ENCODE measurements at regions not wholly inside any gene's neighbourhood (a gene's known extent, or its start where the extent isn't known, plus 50 kb on each side); places are given as distances from the start of the nearest gene placed in this dataset.

DNA sequence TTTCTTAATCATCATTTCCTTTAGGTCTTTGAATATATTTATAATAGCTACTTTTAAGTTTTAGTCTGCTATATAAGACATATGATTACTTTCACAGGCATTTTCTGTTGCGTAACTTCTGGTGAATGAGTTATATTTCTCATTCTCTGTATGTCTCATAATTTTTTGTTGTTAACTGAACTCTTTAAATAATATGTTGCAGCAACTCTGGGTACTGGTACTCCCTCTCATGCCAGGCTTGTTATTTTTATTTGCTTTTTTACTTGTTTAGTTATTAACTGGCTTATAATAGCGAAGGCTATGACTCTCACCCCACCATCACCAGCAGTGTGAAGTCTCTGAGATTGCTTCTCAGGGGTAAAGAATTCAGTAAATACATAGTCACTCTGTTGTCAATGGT lies 524.2 kb upstream of the CHORDC1 start:
- Histone ChIP-seq H3K27ac (no peak overlapping the region), H3K4me3 (no peak overlapping the region), H3K27me3 (no peaks in the 10 kb centered on the region), H3K9me3 (no peaks in the 10 kb centered on the region), H3K4me1 (no peaks in the 10 kb centered on the region), H3K36me3 (no peaks in the 10 kb centered on the region)
- TF ChIP-seq, protein P1, sequence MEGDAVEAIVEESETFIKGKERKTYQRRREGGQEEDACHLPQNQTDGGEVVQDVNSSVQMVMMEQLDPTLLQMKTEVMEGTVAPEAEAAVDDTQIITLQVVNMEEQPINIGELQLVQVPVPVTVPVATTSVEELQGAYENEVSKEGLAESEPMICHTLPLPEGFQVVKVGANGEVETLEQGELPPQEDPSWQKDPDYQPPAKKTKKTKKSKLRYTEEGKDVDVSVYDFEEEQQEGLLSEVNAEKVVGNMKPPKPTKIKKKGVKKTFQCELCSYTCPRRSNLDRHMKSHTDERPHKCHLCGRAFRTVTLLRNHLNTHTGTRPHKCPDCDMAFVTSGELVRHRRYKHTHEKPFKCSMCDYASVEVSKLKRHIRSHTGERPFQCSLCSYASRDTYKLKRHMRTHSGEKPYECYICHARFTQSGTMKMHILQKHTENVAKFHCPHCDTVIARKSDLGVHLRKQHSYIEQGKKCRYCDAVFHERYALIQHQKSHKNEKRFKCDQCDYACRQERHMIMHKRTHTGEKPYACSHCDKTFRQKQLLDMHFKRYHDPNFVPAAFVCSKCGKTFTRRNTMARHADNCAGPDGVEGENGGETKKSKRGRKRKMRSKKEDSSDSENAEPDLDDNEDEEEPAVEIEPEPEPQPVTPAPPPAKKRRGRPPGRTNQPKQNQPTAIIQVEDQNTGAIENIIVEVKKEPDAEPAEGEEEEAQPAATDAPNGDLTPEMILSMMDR (IDR thresholded peaks at IDR 0.05): no peak
- no peak for DNase-seq (ENCODE audit: low spot score)

DNA sequence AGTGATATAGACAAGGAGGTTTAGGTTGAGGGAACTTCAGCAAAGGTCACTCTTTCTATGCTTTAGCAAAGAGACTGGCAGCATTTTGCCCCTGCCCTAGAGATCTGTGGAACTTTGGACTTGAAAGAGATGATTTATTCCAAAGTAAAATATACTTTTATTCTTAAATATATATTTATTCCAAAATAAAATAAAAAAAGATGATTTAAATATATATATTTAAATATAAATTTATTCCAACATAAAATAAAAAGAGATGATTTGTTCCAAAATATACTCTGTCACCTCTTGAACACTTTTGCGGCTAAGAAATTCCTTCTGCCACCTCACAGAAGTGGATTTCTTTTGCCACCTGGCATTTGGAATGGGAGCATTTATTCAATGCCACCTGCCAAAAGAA lies 521.3 kb upstream of the CHORDC1 start:
- Histone ChIP-seq H3K9me3 (no peaks in the 10 kb centered on the region), H3K36me3 (no peaks in the 10 kb centered on the region), H3K4me1 (no peaks in the 10 kb centered on the region), H3K27ac (no peak overlapping the region), H3K27me3 (no peaks in the 10 kb centered on the region), H3K4me3 (no peak overlapping the region)
- DNase-seq (ENCODE audit: low spot score): no peak
- TF ChIP-seq, protein P1 (IDR thresholded peaks at IDR 0.05): no peak

DNA sequence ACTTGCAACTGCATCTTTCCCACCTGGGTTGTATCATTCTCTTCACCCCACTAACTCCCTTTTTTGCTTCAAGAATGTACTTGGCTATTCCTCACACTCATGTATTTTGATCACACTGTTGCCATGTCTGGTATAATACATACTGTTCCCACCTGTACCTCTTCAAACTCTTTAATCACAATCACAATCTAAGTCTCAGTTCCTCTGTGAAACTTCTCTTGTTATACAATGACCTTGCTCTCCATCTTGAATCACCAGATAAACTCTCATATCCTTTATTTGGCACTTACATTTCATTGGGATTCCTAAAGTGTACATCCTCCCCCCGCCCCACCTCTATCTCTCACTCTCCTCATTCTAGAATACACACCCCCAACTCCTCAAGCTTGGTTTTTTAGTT lies 516.0 kb upstream of the CHORDC1 start:
- Histone ChIP-seq H3K27me3 (no peaks in the 10 kb centered on the region), H3K27ac (no peak overlapping the region), H3K4me1 (no peaks in the 10 kb centered on the region), H3K4me3 (no peak overlapping the region), H3K36me3 (no peaks in the 10 kb centered on the region), H3K9me3 (no peaks in the 10 kb centered on the region)
- TF ChIP-seq, protein P1 (IDR thresholded peaks at IDR 0.05): no peak
- no peak for DNase-seq (ENCODE audit: low spot score)

DNA sequence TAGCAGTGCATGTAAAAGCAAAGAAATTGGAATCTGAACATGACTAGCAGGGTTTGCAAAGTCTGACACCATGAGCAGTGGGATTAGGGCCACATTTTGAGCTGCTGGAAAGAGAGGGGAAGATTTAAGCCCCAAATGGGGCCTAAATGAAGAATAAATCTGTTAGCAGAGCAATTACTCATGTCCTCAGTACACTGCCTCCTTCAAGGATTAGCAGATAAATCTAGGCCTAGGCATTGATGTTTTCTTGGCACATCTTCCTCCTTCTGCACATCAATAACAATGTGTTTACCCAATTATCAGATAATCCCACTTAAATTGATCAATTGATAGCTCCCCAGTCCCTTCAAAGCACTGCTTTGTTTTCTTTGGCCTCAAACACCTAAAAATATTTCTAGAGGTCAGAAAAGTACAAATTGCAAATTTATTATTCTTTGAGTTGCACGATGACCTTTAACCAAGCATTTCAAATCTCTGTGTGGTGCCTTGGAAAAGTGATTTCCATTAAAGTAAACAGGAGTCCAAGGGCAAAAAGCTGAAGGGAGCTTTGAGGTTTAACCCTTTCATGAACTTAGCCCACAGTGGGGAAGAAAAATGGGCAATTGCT lies 514.7 kb upstream of the CHORDC1 start:
- TF ChIP-seq, protein P1 (IDR thresholded peaks at IDR 0.05): no peak
- Histone ChIP-seq H3K4me3 (no peak overlapping the region), H3K36me3 (no peaks in the 10 kb centered on the region), H3K27ac (no peak overlapping the region), H3K27me3 (no peaks in the 10 kb centered on the region), H3K9me3 (no peaks in the 10 kb centered on the region), H3K4me1 (no peaks in the 10 kb centered on the region)
- no peak for DNase-seq (ENCODE audit: low spot score)

DNA sequence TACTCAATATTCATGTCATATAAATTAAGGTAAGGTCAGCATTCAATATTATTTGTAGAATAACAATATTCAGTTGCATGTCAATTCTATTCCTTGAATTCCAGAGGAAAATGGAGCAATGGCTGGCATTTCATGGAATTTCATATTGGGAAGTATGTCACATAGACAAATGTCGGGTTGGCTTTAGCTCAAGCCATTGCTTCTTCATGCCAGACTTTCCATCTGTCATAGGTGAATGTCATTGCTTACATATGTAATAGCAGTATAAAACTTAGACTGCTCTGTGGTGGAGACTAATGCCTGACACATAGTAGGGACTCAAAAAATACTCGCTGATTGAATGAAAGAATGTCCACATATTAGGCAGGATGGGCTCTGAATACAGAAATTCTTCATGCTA lies 509.6 kb upstream of the CHORDC1 start:
- Histone ChIP-seq H3K4me1 (no peaks in the 10 kb centered on the region), H3K9me3 (no peaks in the 10 kb centered on the region), H3K27ac (no peak overlapping the region), H3K4me3 (no peak overlapping the region), H3K27me3 (no peaks in the 10 kb centered on the region), H3K36me3 (no peaks in the 10 kb centered on the region)
- TF ChIP-seq, protein P1 (IDR thresholded peaks at IDR 0.05): no peak
- DNase-seq (ENCODE audit: low spot score): no peak

DNA sequence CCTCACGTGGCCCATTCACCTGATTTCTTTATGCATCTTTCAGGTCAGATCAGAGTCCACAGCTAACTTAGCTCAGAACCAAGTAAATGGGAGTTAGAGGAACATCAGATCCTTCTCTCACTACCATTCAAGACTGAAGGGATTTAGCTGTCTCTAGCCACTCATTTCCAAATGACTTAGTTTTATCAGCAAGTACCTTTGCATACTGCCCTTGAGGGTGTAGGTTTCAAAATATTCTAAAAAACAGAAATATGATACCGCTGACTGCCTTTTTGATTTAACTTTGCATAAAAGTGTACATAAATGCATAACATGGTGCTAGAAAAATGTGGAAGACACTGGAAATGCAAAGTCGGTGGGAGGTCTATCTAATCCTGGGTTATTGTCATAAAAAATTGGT lies 500.6 kb upstream of the CHORDC1 start:
- Histone ChIP-seq H3K27ac (no peak overlapping the region), H3K27me3 (no peaks in the 10 kb centered on the region), H3K36me3 (no peaks in the 10 kb centered on the region), H3K4me1 (no peaks in the 10 kb centered on the region), H3K9me3 (no peaks in the 10 kb centered on the region), H3K4me3 (no peak overlapping the region)
- no peak for DNase-seq (ENCODE audit: low spot score)
- TF ChIP-seq, protein P1 (IDR thresholded peaks at IDR 0.05): no peak

Measured in right atrium auricular region (tissue), 2 donors.